ENCODE measurements at regions not wholly inside any gene's neighbourhood (a gene's known extent, or its start where the extent isn't known, plus 50 kb on each side); places are given as distances from the start of the nearest gene placed in this dataset.

- H3K36me3 ChIP-seq, result no peaks in the 10 kb centered on the region
- no peak for DNase-seq (ENCODE audit: extremely low spot score)
- H3K27ac ChIP-seq (replicated peaks in 1 of 4), result no peak overlapping the region
- H3K4me1 ChIP-seq, result no peaks in the 10 kb centered on the region
- TF ChIP-seq CTCF (IDR thresholded peaks at IDR 0.05) (no peak), POLR2A (IDR thresholded peaks at IDR 0.05; ENCODE audit: low read depth) (no peak), POLR2AphosphoS5 (IDR thresholded peaks at IDR 0.05) (no peak), EP300 (IDR thresholded peaks at IDR 0.05) (no peak)
- H3K27me3 ChIP-seq, result no peaks in the 10 kb centered on the region
- intact Hi-C loops (cut with DNase I), result no loop called here
- H3K9me3 ChIP-seq, result no peaks in the 10 kb centered on the region
- no peak overlapping the region for H3K4me3 ChIP-seq
These were observed 755.5 kb downstream of the STIM2 start for GRCh38 chr4:27616166-27616565.

- Histone ChIP-seq H3K27ac (replicated peaks in 1 of 4) (no peak overlapping the region), H3K36me3 (no peaks in the 10 kb centered on the region), H3K4me3 (no peak overlapping the region), H3K27me3 (no peaks in the 10 kb centered on the region), H3K4me1 (no peaks in the 10 kb centered on the region), H3K9me3 (no peaks in the 10 kb centered on the region)
- intact Hi-C loops (cut with DNase I), result no loop called here
- DNase-seq (ENCODE audit: extremely low spot score), result no peak
- no peak for TF ChIP-seq EP300 (IDR thresholded peaks at IDR 0.05)
- no peak for TF ChIP-seq CTCF (IDR thresholded peaks at IDR 0.05)
- no peak for TF ChIP-seq POLR2AphosphoS5 (IDR thresholded peaks at IDR 0.05)
- TF ChIP-seq POLR2A (IDR thresholded peaks at IDR 0.05; ENCODE audit: low read depth), result no peak
These were observed 758.8 kb downstream of the STIM2 start for GRCh38 chr4:27619435-27619834.

- no peak for DNase-seq (ENCODE audit: extremely low spot score)
- Histone ChIP-seq H3K27ac (replicated peaks in 1 of 4) (no peak overlapping the region), H3K4me3 (no peak overlapping the region), H3K36me3 (no peaks in the 10 kb centered on the region), H3K4me1 (no peaks in the 10 kb centered on the region), H3K27me3 (no peaks in the 10 kb centered on the region), H3K9me3 (no peaks in the 10 kb centered on the region)
- intact Hi-C loops (cut with DNase I), result no loop called here
- TF ChIP-seq POLR2A (IDR thresholded peaks at IDR 0.05; ENCODE audit: low read depth), result no peak
- no peak for TF ChIP-seq CTCF (IDR thresholded peaks at IDR 0.05)
- no peak for TF ChIP-seq POLR2AphosphoS5 (IDR thresholded peaks at IDR 0.05)
- TF ChIP-seq EP300 (IDR thresholded peaks at IDR 0.05), result no peak
These were observed 760.2 kb downstream of the STIM2 start for GRCh38 chr4:27620886-27621285.

GRCh38 chr4:27624749-27625148 lies 764.1 kb downstream of the STIM2 start:
- no peaks in the 10 kb centered on the region for H3K27me3 ChIP-seq
- TF ChIP-seq CTCF (IDR thresholded peaks at IDR 0.05) (no peak), EP300 (IDR thresholded peaks at IDR 0.05) (no peak), POLR2AphosphoS5 (IDR thresholded peaks at IDR 0.05) (no peak), POLR2A (IDR thresholded peaks at IDR 0.05; ENCODE audit: low read depth) (no peak)
- DNase-seq (ENCODE audit: extremely low spot score), result no peak
- H3K4me1 ChIP-seq, result no peaks in the 10 kb centered on the region
- no peaks in the 10 kb centered on the region for H3K36me3 ChIP-seq
- H3K27ac ChIP-seq (replicated peaks in 1 of 4), result no peak overlapping the region
- H3K4me3 ChIP-seq, result no peak overlapping the region
- H3K9me3 ChIP-seq, result no peaks in the 10 kb centered on the region
- intact Hi-C loops (cut with DNase I), result no loop called here

- no peak overlapping the region for H3K27ac ChIP-seq (replicated peaks in 1 of 4)
- TF ChIP-seq POLR2A (IDR thresholded peaks at IDR 0.05; ENCODE audit: low read depth) (no peak), POLR2AphosphoS5 (IDR thresholded peaks at IDR 0.05) (no peak), EP300 (IDR thresholded peaks at IDR 0.05) (no peak), CTCF (IDR thresholded peaks at IDR 0.05) (no peak)
These were observed 768.0 kb downstream of the STIM2 start for GRCh38 chr4:27628609-27629008.

More at GRCh38 chr4:27628609-27629008, 768.0 kb downstream of the STIM2 start:
- no peak overlapping the region for H3K4me3 ChIP-seq
- intact Hi-C loops (cut with DNase I), result no loop called here
- H3K27me3 ChIP-seq, result no peaks in the 10 kb centered on the region
- no peaks in the 10 kb centered on the region for H3K9me3 ChIP-seq
- H3K4me1 ChIP-seq, result no peaks in the 10 kb centered on the region
- 86% methylated on average over 4 of the region's 4 CpGs for WGBS
- DNase-seq (ENCODE audit: extremely low spot score), result no peak
- H3K36me3 ChIP-seq, result no peaks in the 10 kb centered on the region

Data from esophagus muscularis mucosa (tissue), 4 donors.